NB4 (cell line): ENCODE measurements at regions not wholly inside any gene's neighbourhood (a gene's known extent, or its start where the extent isn't known, plus 50 kb on each side); places are given as distances from the start of the nearest gene placed in this dataset.

Source experiments
- DNase-seq: peaks from one replicate; pipeline ENCODE4 v3.0.0; 2010; ENCODE audit warnings: low read depth
- H3K4me3 ChIP-seq: one replicate; pipeline ENCODE4 v1.5.1; 2011; ENCODE audit warnings: mild to moderate bottlenecking, low read depth, low read length, moderate library complexity
- CTCF ChIP-seq: IDR thresholded peaks from one replicate; pipeline ENCODE4 v1.5.1; 2012; ENCODE audit warnings: low read depth, low read length
- MAX ChIP-seq: IDR thresholded peaks from 2 replicates; pipeline ENCODE4 v1.6.1; 2011; ENCODE audit warnings: low read depth, low read length
- MYC ChIP-seq: IDR thresholded peaks from 2 replicates; pipeline ENCODE4 v1.6.1; 2011; ENCODE audit warnings: low read depth, low read length
- POLR2A ChIP-seq: IDR thresholded peaks from 2 replicates; pipeline ENCODE4 v1.6.1; 2011; ENCODE audit warnings: mild to moderate bottlenecking; ENCODE audit not compliant: insufficient read length; ENCODE audit errors: extremely low read depth

GRCh38 chr11:25529572-25529971 lies 802.4 kb upstream of the ANO3 start:
- no peak for DNase-seq
- no peak for TF ChIP-seq CTCF
- no peak for TF ChIP-seq POLR2A
- TF ChIP-seq MAX, result no peak
- TF ChIP-seq MYC, result no peak
- no peak overlapping the region for H3K4me3 ChIP-seq

- DNase-seq, result no peak
- H3K4me3 ChIP-seq, result no peak overlapping the region
- TF ChIP-seq CTCF (no peak), MAX (no peak), POLR2A (no peak), MYC (no peak)
Measured at GRCh38 chr11:25535467-25536272, 796.3 kb upstream of the ANO3 start.

- DNase-seq, result no peak
- H3K4me3 ChIP-seq, result no peak overlapping the region
- no peak for TF ChIP-seq MYC
- no peak for TF ChIP-seq CTCF
- TF ChIP-seq MAX, result no peak
- TF ChIP-seq POLR2A, result no peak
Measured at GRCh38 chr11:25536289-25536688, 795.6 kb upstream of the ANO3 start.

GRCh38 chr11:25537393-25537792 lies 794.5 kb upstream of the ANO3 start:
- TF ChIP-seq CTCF, result no peak
- no peak for TF ChIP-seq MAX
- no peak for TF ChIP-seq MYC
- no peak for TF ChIP-seq POLR2A
- no peak for DNase-seq
- no peak overlapping the region for H3K4me3 ChIP-seq

GRCh38 chr11:25547292-25547691 lies 784.6 kb upstream of the ANO3 start:
- H3K4me3 ChIP-seq, result no peak overlapping the region
- no peak for DNase-seq
- TF ChIP-seq MYC (no peak), MAX (no peak), POLR2A (no peak), CTCF (no peak)
